Activated T-cell treated with anti-CD3 and anti-CD28 coated beads, Interleukin-2, amount 50 U/mL, for 72 hours (primary cell): ENCODE measurements at regions not wholly inside any gene's neighbourhood (a gene's known extent, or its start where the extent isn't known, plus 50 kb on each side); places are given as distances from the start of the nearest gene placed in this dataset.

Experiments
- ATAC-seq, 2 donors: fragments of 150-1000 bp; cut with Tn5 transposase; replicated peaks in 1 of 2; 2 replicates each; pipeline ENCODE4 v1.10.0; 2021; ENCODE audit warnings: moderate library complexity in 2 of 2, mild to moderate bottlenecking in 1 of 2
- DNase-seq, 2 donors: peaks; one replicate each; pipeline ENCODE4 v3.0.0; 2021 to 2022; ENCODE audit warnings: mixed read lengths in 1 of 2
- H3K27ac Mint-ChIP-seq: one replicate; pipeline ENCODE4 v1.8.0; 2022; ENCODE audit warnings: mild to moderate bottlenecking, moderate library complexity, mixed read lengths
- H3K27me3 Mint-ChIP-seq: one replicate; pipeline ENCODE4 v1.8.0; 2022; ENCODE audit warnings: low read depth, mixed read lengths
- H3K36me3 Mint-ChIP-seq, 2 donors: one replicate each; pipeline ENCODE4 v1.8.0; 2022; ENCODE audit warnings: mixed read lengths in 2 of 2, mild to moderate bottlenecking in 1 of 2; ENCODE audit not compliant: insufficient read depth in 2 of 2
- H3K4me1 Mint-ChIP-seq: one replicate; pipeline ENCODE4 v1.8.0; 2022; ENCODE audit warnings: low read depth, mixed read lengths
- H3K4me3 Mint-ChIP-seq, 2 donors: one replicate each; pipeline ENCODE4 v1.8.0; 2022; ENCODE audit warnings: mild to moderate bottlenecking in 2 of 2, mixed read lengths in 2 of 2, moderate library complexity in 2 of 2
- H3K9me3 Mint-ChIP-seq, 2 donors: one replicate each; pipeline ENCODE4 v1.8.0; 2022; ENCODE audit warnings: mixed read lengths in 2 of 2

- DNase-seq (no peak), ATAC-seq (no peak)
- Mint-ChIP-seq H3K4me1 (no peaks in the 10 kb centered on the region), H3K9me3 (peaks cover 2 to 8% of the 10 kb centered on the region in 2 donors), H3K27ac (no peak overlapping the region), H3K27me3 (no peaks in the 10 kb centered on the region), H3K4me3 (no peak overlapping the region), H3K36me3 (no peaks in the 10 kb centered on the region)
Measured at GRCh38 chr12:116404913-116405611, 127.6 kb upstream of the MED13L start.

- H3K9me3 Mint-ChIP-seq = peaks cover 0 to 2% of the 10 kb centered on the region in 2 donors
- no peak for ATAC-seq
- DNase-seq = no peak
- no peak overlapping the region for H3K4me3 Mint-ChIP-seq
- no peaks in the 10 kb centered on the region for H3K4me1 Mint-ChIP-seq
- H3K27me3 Mint-ChIP-seq = no peaks in the 10 kb centered on the region
- no peaks in the 10 kb centered on the region for H3K36me3 Mint-ChIP-seq
- no peak overlapping the region for H3K27ac Mint-ChIP-seq
Measured at GRCh38 chr12:116406529-116406928, 129.0 kb upstream of the MED13L start.

- ATAC-seq = no peak
- Mint-ChIP-seq H3K4me1 (no peaks in the 10 kb centered on the region), H3K4me3 (no peak overlapping the region), H3K9me3 (no peaks in the 10 kb centered on the region), H3K36me3 (no peaks in the 10 kb centered on the region), H3K27me3 (no peaks in the 10 kb centered on the region), H3K27ac (no peak overlapping the region)
- DNase-seq = no peak
Measured at GRCh38 chr12:116408489-116409250, 131.2 kb upstream of the MED13L start.

GRCh38 chr12:116411977-116412376, 134.5 kb upstream of the MED13L start:
- no peak overlapping the region for H3K27ac Mint-ChIP-seq
- no peaks in the 10 kb centered on the region for H3K9me3 Mint-ChIP-seq
- no peak overlapping the region for H3K4me3 Mint-ChIP-seq
- no peak for ATAC-seq
- H3K4me1 Mint-ChIP-seq = no peaks in the 10 kb centered on the region
- no peaks in the 10 kb centered on the region for H3K36me3 Mint-ChIP-seq
- H3K27me3 Mint-ChIP-seq = no peaks in the 10 kb centered on the region
- no peak for DNase-seq

- H3K27me3 Mint-ChIP-seq = no peaks in the 10 kb centered on the region
- no peaks in the 10 kb centered on the region for H3K9me3 Mint-ChIP-seq
- H3K4me3 Mint-ChIP-seq = no peak overlapping the region
- peaks cover 0 to 2% of the 10 kb centered on the region in 2 donors for H3K36me3 Mint-ChIP-seq
- ATAC-seq = no peak
- DNase-seq = no peak
- no peaks in the 10 kb centered on the region for H3K4me1 Mint-ChIP-seq
- no peak overlapping the region for H3K27ac Mint-ChIP-seq
Measured at GRCh38 chr12:116414891-116415290, 137.4 kb upstream of the MED13L start.

- H3K27me3 Mint-ChIP-seq = no peaks in the 10 kb centered on the region
- peaks cover 0 to 2% of the 10 kb centered on the region in 2 donors for H3K36me3 Mint-ChIP-seq
- no peak overlapping the region for H3K27ac Mint-ChIP-seq
- ATAC-seq (no peak), DNase-seq (no peak)
- H3K9me3 Mint-ChIP-seq = no peaks in the 10 kb centered on the region
- H3K4me1 Mint-ChIP-seq = no peaks in the 10 kb centered on the region
- no peak overlapping the region for H3K4me3 Mint-ChIP-seq
Measured at GRCh38 chr12:116415408-116416108, 138.1 kb upstream of the MED13L start.

- H3K4me1 Mint-ChIP-seq = no peaks in the 10 kb centered on the region
- no peaks in the 10 kb centered on the region for H3K27me3 Mint-ChIP-seq
- no peak for ATAC-seq
- peaks cover 0 to 2% of the 10 kb centered on the region in 2 donors for H3K36me3 Mint-ChIP-seq
- no peak overlapping the region for H3K27ac Mint-ChIP-seq
- no peak overlapping the region for H3K4me3 Mint-ChIP-seq
- DNase-seq = no peak
- no peaks in the 10 kb centered on the region for H3K9me3 Mint-ChIP-seq
Measured at GRCh38 chr12:116416166-116416565, 138.7 kb upstream of the MED13L start.

GRCh38 chr12:116418551-116418950, 140.6 kb upstream of the MAP1LC3B2 start:
- ATAC-seq (no peak), DNase-seq (no peak)
- Mint-ChIP-seq H3K4me3 (no peak overlapping the region), H3K27me3 (no peaks in the 10 kb centered on the region), H3K36me3 (peaks cover 0 to 4% of the 10 kb centered on the region in 2 donors), H3K27ac (no peak overlapping the region), H3K4me1 (no peaks in the 10 kb centered on the region), H3K9me3 (peaks cover 3 to 6% of the 10 kb centered on the region in 2 donors)

- Mint-ChIP-seq H3K36me3 (peaks cover 0 to 4% of the 10 kb centered on the region in 2 donors), H3K27ac (no peak overlapping the region), H3K4me3 (no peak overlapping the region), H3K4me1 (no peaks in the 10 kb centered on the region), H3K9me3 (peaks cover 3 to 6% of the 10 kb centered on the region in 2 donors), H3K27me3 (no peaks in the 10 kb centered on the region)
- DNase-seq (no peak), ATAC-seq (no peak)
Measured at GRCh38 chr12:116420227-116420880, 138.8 kb upstream of the MAP1LC3B2 start.

- no peaks in the 10 kb centered on the region for H3K4me1 Mint-ChIP-seq
- no peak for ATAC-seq
- peaks cover 0 to 4% of the 10 kb centered on the region in 2 donors for H3K36me3 Mint-ChIP-seq
- no peak for DNase-seq
- H3K4me3 Mint-ChIP-seq = no peak overlapping the region
- H3K27me3 Mint-ChIP-seq = no peaks in the 10 kb centered on the region
- peaks cover 3 to 6% of the 10 kb centered on the region in 2 donors for H3K9me3 Mint-ChIP-seq
- H3K27ac Mint-ChIP-seq = no peak overlapping the region
Measured at GRCh38 chr12:116421785-116422538, 137.2 kb upstream of the MAP1LC3B2 start.

GRCh38 chr12:116423094-116423493, 136.1 kb upstream of the MAP1LC3B2 start:
- H3K27me3 Mint-ChIP-seq = no peaks in the 10 kb centered on the region
- H3K4me1 Mint-ChIP-seq = no peaks in the 10 kb centered on the region
- peaks cover 0 to 4% of the 10 kb centered on the region in 2 donors for H3K36me3 Mint-ChIP-seq
- DNase-seq (no peak), ATAC-seq (no peak)
- H3K27ac Mint-ChIP-seq = no peak overlapping the region
- no peak overlapping the region for H3K4me3 Mint-ChIP-seq
- H3K9me3 Mint-ChIP-seq = peaks cover 3 to 6% of the 10 kb centered on the region in 2 donors
